ENCODE measurements at regions not wholly inside any gene's neighbourhood (a gene's known extent, or its start where the extent isn't known, plus 50 kb on each side); places are given as distances from the start of the nearest gene placed in this dataset.
A peak's percentile ranks its signal among the peaks of the same experiment; 100 is the strongest.

- peak; percentile 69 for DNase-seq
Measured at GRCh38 chr2:212686285-212686895, 147.8 kb upstream of the ERBB4 start.

- DNase-seq = no peak
Measured at GRCh38 chr2:212683346-212684097, 144.9 kb upstream of the ERBB4 start.

GRCh38 chr2:212682937-212683336 is 144.3 kb upstream of the ERBB4 start:
- no peak for DNase-seq

DNA sequence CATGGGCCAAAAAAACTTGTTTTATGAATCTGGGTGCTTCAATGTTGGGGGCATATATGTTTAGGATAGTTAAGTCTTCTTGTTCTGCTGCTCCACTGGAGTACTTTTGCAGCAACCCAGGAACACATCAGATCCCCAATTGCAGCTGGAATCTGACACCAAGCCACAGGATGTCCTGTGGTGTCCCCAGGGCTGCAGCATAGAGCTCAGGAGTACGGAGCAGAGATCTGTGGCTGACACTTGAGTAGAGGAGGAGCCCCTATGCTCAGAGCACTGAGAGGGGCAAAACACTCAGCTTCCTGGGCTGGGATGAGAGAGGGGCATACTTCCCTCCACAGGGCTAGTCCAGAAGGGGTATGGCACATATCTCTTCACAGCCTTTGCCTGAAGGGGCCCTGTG is 138.9 kb upstream of the ERBB4 start:
- peak; percentile 9 for DNase-seq

DNA sequence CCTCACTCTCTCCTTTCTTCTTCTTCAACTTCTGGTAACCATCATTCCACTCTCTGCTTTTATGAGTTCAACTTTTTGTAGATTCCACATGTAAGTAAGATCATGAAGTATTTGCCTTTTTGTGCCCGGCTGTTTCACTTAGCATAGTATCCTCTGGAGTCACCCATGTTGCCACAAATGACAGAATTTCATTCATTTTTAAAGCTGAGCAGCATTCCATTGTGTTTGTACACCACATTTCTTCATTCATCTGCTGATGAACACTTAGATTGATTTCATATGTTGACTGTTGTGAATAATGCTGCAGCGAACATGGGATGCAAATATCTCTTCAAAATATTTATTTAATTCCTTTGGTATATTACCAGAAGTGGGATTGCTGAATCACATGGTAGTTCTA is 133.6 kb upstream of the ERBB4 start:
- DNase-seq = no peak

DNA sequence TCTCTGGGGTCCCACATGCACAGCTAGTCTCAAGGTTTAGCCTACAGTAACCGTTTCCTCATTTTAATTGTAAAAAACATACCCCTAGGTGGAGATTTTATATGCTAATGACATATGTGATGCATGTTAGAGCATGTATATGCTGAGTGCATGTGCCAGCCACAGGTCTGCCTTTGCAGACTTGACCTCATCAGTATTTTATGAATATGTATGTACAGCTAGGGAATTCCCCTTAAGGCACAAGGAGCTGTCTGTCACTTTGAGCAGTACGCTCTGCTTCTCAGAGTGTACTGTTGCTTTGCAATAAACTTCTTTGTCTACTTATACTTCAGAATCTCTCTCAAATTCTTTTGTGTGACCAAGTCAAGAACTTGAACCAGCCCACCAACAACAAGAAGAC is 131.2 kb upstream of the ERBB4 start:
- DNase-seq = no peak

GRCh38 chr2:212667751-212668316 is 129.2 kb upstream of the ERBB4 start:
- DNase-seq = no peak

- no peak for DNase-seq
Measured at GRCh38 chr2:212665948-212666347, 127.3 kb upstream of the ERBB4 start.

- DNase-seq = no peak
Measured at GRCh38 chr2:212659441-212659840, 120.8 kb upstream of the ERBB4 start.

DNA sequence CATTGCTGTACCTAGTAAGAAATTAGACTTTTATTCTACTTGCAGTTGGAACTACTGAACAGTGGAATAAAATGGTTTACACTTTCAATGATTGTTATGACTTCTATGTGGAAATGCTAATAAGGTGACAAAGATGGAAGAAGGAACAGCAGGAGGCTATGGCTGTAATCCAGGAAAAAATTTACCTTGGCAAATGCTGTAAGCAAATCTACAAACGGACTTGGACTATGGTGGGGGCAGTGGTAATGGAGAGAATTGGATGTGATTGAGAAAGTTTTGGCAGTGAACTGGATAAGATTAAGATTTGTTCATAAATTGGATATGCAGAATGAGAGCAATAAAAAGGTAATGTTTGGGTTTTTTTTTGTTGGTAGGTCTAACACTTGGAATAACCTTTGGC is 111.0 kb upstream of the ERBB4 start:
- DNase-seq = no peak

- DNase-seq = no peak
Measured at GRCh38 chr2:212646698-212647366, 108.2 kb upstream of the ERBB4 start.

GRCh38 chr2:212644195-212644837 is 105.7 kb upstream of the ERBB4 start:
- no peak for DNase-seq

DNA sequence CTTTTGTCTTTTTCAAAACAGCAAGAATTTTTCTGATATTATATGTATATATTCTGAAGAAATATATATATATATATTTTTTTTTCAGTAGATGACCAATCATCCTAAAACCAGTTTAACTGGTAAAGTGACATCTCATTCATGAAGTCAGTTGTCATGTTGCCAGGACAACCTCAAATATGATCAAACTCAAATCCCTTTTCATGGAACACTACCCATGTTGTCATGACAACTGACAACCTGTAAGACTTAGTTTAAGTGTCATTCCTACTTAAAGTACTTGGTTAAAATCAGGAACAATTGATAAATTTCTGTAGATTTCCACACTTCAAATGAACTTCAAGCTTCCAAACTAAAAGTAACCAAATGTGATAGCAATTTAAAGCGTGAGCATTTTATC is 101.8 kb upstream of the ERBB4 start:
- DNase-seq = no peak

GRCh38 chr2:212638694-212639093 is 100.1 kb upstream of the ERBB4 start:
- no peak for DNase-seq

DNA sequence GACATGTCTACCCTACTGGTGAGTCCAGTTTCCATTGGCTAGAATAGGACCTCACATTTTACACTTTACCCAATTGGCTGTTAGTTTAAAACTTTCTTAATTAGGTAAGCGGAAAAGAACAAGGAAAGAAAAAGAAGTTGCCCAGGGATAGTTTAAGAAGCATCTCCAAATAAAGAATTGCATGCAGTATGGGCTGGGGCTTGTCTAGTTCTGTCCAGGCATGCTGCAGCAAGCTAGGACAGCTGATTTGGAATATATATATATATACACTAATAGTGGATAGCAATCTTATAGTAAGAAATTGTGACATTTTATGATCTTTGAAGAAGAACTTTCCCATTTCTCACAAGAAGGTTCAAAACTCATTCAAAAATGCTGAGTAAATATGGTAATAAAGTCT is 90.0 kb upstream of the ERBB4 start:
- DNase-seq = no peak

- no peak for DNase-seq
Measured at GRCh38 chr2:212626371-212626918, 87.8 kb upstream of the ERBB4 start.

- no peak for DNase-seq
Measured at GRCh38 chr2:212619954-212620353, 81.4 kb upstream of the ERBB4 start.

DNA sequence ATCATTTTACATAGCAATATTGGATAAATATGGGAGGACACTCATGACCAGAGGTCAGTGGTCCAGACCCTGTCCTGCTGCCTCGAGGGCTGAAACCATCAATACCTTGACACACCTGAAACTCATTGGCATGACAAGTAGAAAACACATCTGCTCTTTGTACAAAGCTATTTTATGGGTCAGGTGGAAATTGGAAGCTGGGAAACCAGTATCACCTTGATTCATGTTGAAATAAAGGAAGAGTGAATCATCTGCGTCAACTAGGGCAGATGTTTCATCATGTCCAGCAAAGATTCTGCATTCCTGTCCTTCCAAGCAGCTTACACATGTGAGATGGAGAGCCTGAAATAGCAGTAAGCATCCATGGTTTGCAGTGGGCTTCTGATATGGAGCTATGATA is 80.0 kb upstream of the ERBB4 start:
- no peak for DNase-seq

- no peak for DNase-seq
Measured at GRCh38 chr2:212610872-212611425, 72.3 kb upstream of the ERBB4 start.

DNA sequence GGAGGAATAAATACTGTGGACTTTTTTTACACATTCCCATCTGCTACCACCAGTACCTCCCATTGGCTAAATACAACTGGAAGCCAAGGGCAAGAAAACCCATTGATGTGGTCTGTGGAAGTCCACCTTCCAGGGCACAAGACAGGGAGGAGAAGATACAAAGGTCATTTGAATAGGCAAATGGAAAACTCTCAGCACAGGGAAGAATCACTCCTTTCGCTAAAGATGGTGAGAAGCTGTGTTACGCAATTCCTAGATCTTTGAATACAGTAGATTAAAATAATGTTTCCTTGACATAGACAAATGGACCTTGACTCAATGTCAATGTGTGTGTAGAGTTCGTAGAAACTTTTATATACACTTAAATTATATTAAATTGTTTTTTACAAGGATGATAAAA is 70.9 kb upstream of the ERBB4 start:
- DNase-seq = peak; percentile 25

- no peak for DNase-seq
Measured at GRCh38 chr2:212607080-212607479, 68.5 kb upstream of the ERBB4 start.

GRCh38 chr2:212606232-212606631 is 67.6 kb upstream of the ERBB4 start:
- no peak for DNase-seq

DNA sequence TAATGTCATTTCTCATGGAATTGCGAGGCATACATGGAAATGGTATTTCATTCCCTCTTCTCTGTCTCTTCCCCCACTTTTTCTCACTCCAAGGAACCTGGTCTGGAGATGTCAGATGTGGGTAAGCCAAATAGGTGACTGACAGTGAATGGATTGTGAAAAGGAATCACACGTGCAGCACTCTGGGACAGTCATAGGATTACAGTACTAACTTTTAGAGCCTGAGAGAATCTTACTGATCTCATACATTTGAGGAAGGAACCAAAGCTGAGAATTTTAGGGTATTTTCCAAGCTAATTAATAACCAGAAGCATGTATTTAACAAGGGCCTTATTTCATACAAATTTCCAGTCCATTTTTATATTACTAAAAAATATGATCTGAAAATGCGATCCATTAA is 58.1 kb upstream of the ERBB4 start:
- no peak for DNase-seq
